PC-9 (cell line): ENCODE measurements at regions not wholly inside any gene's neighbourhood (a gene's known extent, or its start where the extent isn't known, plus 50 kb on each side); places are given as distances from the start of the nearest gene placed in this dataset.

ENCODE experiments used
- BruUV-seq: library from RNA; stranded (reverse); fragments of 400-500 nt; replicated peaks from 2 replicates; lab custom pipeline; 2021; lab: Mats Ljungman, UMichigan
- CTCF ChIA-PET: fragments of 300-600 bp; sonication (Branson Sonifier 250); formaldehyde crosslinking; loops from one replicate; lab custom pipeline; 2022; ENCODE audit warnings: antibody characterized with exemption; lab: Charles Lee
- POLR2A ChIA-PET: fragments of 300-600 bp; sonication (Branson Sonifier 250); formaldehyde crosslinking; loops from one replicate; lab custom pipeline; 2022; ENCODE audit warnings: antibody characterized with exemption; ENCODE audit not compliant: unreplicated experiment; lab: Charles Lee
- DNase-seq, 2 experiments: peaks; one replicate each; pipeline versions ENCODE4 v3.0.0 to v3.0.0-alpha.2; 2015 to 2022; ENCODE audit warnings: mixed read lengths in 1 of 2
- H2AFZ ChIP-seq: fragments of 200-600 bp; sonication (generic); 2 replicates; pipeline ENCODE4 v1.8.1; 2017; ENCODE audit warnings: antibody characterized with exemption
- H3F3A ChIP-seq: fragments of 200-600 bp; sonication (generic); 2 replicates; pipeline ENCODE4 v1.8.1; 2017; ENCODE audit warnings: antibody characterized with exemption, mild to moderate bottlenecking, low read depth; ENCODE audit not compliant: insufficient read depth
- H3K27ac ChIP-seq: fragments of 200-600 bp; sonication (generic); 2 replicates; pipeline ENCODE4 v1.6.1; 2016; ENCODE audit warnings: mixed run types
- H3K27me3 ChIP-seq: fragments of 200-600 bp; sonication (generic); 2 replicates; pipeline ENCODE4 v1.6.1; 2016; ENCODE audit warnings: low read depth, mixed run types; ENCODE audit not compliant: insufficient read depth
- H3K36me3 ChIP-seq: fragments of 200-600 bp; sonication (generic); 2 replicates; pipeline ENCODE4 v1.6.1; 2016; ENCODE audit warnings: low read depth, mixed run types
- H3K4me1 ChIP-seq: fragments of 200-600 bp; sonication (generic); replicated peaks from 2 replicates; pipeline ENCODE4 v1.6.1; 2016; ENCODE audit warnings: mixed run types; ENCODE audit not compliant: insufficient read depth
- H3K4me2 ChIP-seq: fragments of 200-600 bp; sonication (generic); 2 replicates; pipeline ENCODE4 v1.6.1; 2017; ENCODE audit warnings: mixed run types
- H3K4me3 ChIP-seq: fragments of 200-600 bp; sonication (generic); 2 replicates; pipeline ENCODE4 v1.6.1; 2016; ENCODE audit warnings: mixed run types
- H3K79me2 ChIP-seq: fragments of 200-600 bp; sonication (generic); 2 replicates; pipeline ENCODE4 v1.6.1; 2017; ENCODE audit warnings: low read depth, mixed run types
- H3K9me2 ChIP-seq: fragments of 200-600 bp; sonication (generic); 2 replicates; pipeline ENCODE4 v1.8.1; 2017; ENCODE audit warnings: mild to moderate bottlenecking; ENCODE audit not compliant: insufficient read depth
- H3K9me3 ChIP-seq: fragments of 200-600 bp; sonication (generic); 2 replicates; pipeline ENCODE4 v1.8.1; 2016; ENCODE audit warnings: low read depth; ENCODE audit not compliant: insufficient read depth
- H4K20me1 ChIP-seq: fragments of 200-600 bp; sonication (generic); 2 replicates; pipeline ENCODE4 v1.8.1; 2017; ENCODE audit not compliant: insufficient read depth
- EZH2 ChIP-seq: fragments of 200-600 bp; sonication (generic); IDR thresholded peaks from 2 replicates; pipeline ENCODE4 v1.8.0; 2017; ENCODE audit warnings: antibody characterized with exemption, low read depth
- intact Hi-C: fragments of 100-400 bp; cut with micrococcal nuclease; formaldehyde crosslinking; loops from one replicate; pipeline ENCODE4 v1.10.0; 2022; ENCODE audit not compliant: unreplicated experiment
- TF ChIP-seq, protein P1 (sequence below): fragments of 200-600 bp; sonication (generic); conservative IDR thresholded peaks from 2 replicates; pipeline ENCODE4 v1.6.1; 2017; ENCODE audit warnings: mixed run types, antibody characterized with exemption, mild to moderate bottlenecking, moderate library complexity

DNA sequence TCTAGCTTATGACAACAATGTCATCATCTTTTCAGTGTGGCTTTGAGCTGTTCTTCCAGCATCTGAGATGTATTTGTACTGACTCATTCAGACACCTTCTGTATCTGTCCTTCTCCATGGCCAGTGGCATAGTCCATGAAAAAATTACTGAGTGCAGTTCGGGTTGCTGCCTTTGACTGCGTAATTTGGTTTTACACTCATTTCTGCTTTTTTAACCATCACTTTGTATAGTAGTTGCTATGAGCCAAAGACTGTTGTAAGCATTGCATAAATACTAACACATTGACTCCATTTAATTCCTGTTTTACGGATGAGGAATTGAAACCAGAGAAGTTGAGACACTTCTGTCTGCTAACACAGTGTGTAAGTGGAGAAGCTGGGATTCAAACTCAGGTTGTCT is 190.7 kb upstream of the MID1 start:
- no peak for DNase-seq
- CTCF ChIA-PET: no interaction called here

DNA sequence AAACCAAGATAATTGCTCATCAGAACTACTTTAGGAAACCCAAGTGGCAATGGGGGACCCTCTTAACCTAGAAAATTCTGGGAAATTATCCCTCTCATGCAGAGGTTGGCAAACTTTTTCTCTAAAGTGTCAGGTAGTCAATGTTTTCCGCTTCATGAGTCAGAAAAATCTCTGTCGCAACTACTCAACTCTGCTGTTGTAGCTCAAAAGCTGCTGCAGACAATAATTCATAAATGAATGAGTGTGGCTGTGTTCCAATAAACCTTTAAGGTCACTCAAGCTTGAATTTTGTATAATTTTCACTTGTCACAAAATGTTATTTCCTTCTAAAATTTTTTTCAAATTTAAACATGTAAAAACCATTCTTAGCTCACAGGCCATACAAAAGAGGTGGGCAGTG is 193.4 kb upstream of the MID1 start:
- no peaks in the 10 kb centered on the region for H3K79me2 ChIP-seq
- no peaks in the 10 kb centered on the region for H3K9me3 ChIP-seq
- H3K4me3 ChIP-seq: no peak overlapping the region
- no peak overlapping the region for H2AFZ ChIP-seq
- H4K20me1 ChIP-seq: no peaks in the 10 kb centered on the region
- H3K9me2 ChIP-seq: no peaks in the 10 kb centered on the region
- H3K4me1 ChIP-seq: no peaks in the 10 kb centered on the region
- no peaks in the 10 kb centered on the region for H3F3A ChIP-seq
- ChIA-PET POLR2A (no interaction called here), CTCF (no interaction called here)
- no peaks in the 10 kb centered on the region for H3K36me3 ChIP-seq
- H3K27ac ChIP-seq: no peak overlapping the region
- DNase-seq: no peak
- no TSS peak for BruUV-seq
- intact Hi-C loops: no loop called here
- TF ChIP-seq, protein P1, sequence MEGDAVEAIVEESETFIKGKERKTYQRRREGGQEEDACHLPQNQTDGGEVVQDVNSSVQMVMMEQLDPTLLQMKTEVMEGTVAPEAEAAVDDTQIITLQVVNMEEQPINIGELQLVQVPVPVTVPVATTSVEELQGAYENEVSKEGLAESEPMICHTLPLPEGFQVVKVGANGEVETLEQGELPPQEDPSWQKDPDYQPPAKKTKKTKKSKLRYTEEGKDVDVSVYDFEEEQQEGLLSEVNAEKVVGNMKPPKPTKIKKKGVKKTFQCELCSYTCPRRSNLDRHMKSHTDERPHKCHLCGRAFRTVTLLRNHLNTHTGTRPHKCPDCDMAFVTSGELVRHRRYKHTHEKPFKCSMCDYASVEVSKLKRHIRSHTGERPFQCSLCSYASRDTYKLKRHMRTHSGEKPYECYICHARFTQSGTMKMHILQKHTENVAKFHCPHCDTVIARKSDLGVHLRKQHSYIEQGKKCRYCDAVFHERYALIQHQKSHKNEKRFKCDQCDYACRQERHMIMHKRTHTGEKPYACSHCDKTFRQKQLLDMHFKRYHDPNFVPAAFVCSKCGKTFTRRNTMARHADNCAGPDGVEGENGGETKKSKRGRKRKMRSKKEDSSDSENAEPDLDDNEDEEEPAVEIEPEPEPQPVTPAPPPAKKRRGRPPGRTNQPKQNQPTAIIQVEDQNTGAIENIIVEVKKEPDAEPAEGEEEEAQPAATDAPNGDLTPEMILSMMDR: no peak
- TF ChIP-seq EZH2: no peak
- H3K27me3 ChIP-seq: no peaks in the 10 kb centered on the region
- H3K4me2 ChIP-seq: no peak overlapping the region

More for the DNA sequence above, 190.7 kb upstream of the MID1 start:
- no peaks in the 10 kb centered on the region for H3K36me3 ChIP-seq
- H3K4me1 ChIP-seq: no peaks in the 10 kb centered on the region
- H3F3A ChIP-seq: no peaks in the 10 kb centered on the region
- H3K79me2 ChIP-seq: no peaks in the 10 kb centered on the region
- H3K4me3 ChIP-seq: no peak overlapping the region
- BruUV-seq: no TSS peak
- no peak overlapping the region for H3K4me2 ChIP-seq
- H3K27me3 ChIP-seq: no peaks in the 10 kb centered on the region
- TF ChIP-seq, protein P1: no peak
- no peak for TF ChIP-seq EZH2
- no peak overlapping the region for H3K27ac ChIP-seq
- H2AFZ ChIP-seq: no peak overlapping the region
- no peaks in the 10 kb centered on the region for H3K9me3 ChIP-seq
- POLR2A ChIA-PET: no interaction called here
- H4K20me1 ChIP-seq: no peaks in the 10 kb centered on the region
- no peaks in the 10 kb centered on the region for H3K9me2 ChIP-seq
- intact Hi-C loops: no loop called here

DNA sequence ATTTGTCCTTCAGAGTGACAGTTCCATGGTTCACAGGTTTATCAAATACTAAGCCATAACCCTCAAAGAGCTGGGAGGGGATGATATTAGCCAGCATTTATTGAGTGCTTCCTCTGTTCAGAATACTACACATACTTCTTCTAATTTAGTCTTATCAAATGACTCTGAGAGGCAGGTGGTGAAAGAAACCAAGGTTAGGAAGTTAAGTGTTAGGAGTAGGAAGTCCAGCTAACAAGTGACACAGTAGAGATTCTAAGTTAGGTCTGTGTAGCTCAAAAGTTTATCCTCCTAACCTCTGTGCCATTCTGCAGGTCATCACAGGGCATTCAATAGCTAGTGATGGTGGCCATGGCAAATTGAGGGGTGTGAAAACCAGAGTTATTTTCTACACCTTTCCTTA is 198.3 kb upstream of the MID1 start:
- POLR2A ChIA-PET: no interaction called here
- no peak overlapping the region for H2AFZ ChIP-seq
- TF ChIP-seq, protein P1: no peak
- TF ChIP-seq EZH2: no peak
- intact Hi-C loops: no loop called here
- H3K27ac ChIP-seq: no peak overlapping the region
- CTCF ChIA-PET: interaction anchor here (0.5 kb wide), 1 partner anchor 50 kb away, joined by 3 read pairs; no protein-coding TSS in a partner anchor
- H3K79me2 ChIP-seq: no peaks in the 10 kb centered on the region
- H3K4me3 ChIP-seq: no peak overlapping the region
- no peaks in the 10 kb centered on the region for H3F3A ChIP-seq
- DNase-seq: no peak
- H3K4me1 ChIP-seq: no peaks in the 10 kb centered on the region
- no TSS peak for BruUV-seq
- no peaks in the 10 kb centered on the region for H3K9me3 ChIP-seq
- H3K36me3 ChIP-seq: no peaks in the 10 kb centered on the region
- H3K4me2 ChIP-seq: no peak overlapping the region
- no peaks in the 10 kb centered on the region for H3K27me3 ChIP-seq
- H3K9me2 ChIP-seq: no peaks in the 10 kb centered on the region
- H4K20me1 ChIP-seq: no peaks in the 10 kb centered on the region
